SIG-M5 treated with dmso at 0.1 percent for 504 hours (cell line): ENCODE measurements at regions not wholly inside any gene's neighbourhood (a gene's known extent, or its start where the extent isn't known, plus 50 kb on each side); places are given as distances from the start of the nearest gene placed in this dataset.
"Not testable (repeated sequence)": the region's sequence is repeated elsewhere in the genome, so short reads cannot be mapped to it uniquely, and the experiment has no call there.

Experiments
- DNase-seq: peaks from one replicate; lab custom pipeline; 2025; ENCODE audit not compliant: unreplicated experiment; lab: John Stamatoyannopoulos, UW

DNA sequence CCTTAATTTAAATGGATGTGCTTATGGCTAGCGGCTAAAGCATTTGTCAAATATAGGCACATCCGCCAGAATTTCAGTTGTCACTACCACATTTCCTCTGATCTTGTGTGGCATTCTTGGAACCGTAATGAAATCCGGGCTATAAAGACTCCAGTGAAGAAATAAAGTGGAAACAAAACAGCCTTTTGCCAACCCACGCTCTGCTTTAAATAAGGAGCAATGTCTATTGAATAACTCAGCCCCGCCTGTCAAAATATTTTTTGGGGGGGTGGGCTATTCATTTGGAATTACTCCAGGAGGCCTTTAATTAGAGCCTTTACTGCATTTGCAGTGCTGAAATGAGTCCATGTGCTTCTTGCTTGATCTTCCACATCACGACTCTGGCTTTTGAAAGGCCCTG lies 179.6 kb upstream of the RPH3A start:
- no peak for DNase-seq

DNA sequence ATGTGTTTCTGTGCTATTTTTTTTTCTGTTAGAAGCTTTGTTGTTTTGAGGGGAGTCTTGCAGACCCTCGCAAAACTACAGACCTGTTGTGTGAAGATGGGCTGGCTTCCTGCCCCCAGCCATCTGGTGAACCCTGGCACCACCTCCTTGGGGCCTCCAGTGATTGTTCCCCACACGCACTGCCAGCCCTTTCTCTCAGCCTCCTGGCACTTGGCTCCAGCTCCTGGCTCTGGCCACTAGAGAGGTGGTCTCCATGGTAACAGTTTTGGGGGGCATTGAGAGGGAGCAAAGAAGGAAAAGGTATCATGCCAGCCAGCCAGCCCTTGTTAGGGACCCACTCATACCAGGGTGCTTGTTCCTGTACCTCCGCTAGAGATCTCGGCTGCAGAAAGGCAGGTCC lies 176.4 kb upstream of the RPH3A start:
- DNase-seq, result no peak

DNA sequence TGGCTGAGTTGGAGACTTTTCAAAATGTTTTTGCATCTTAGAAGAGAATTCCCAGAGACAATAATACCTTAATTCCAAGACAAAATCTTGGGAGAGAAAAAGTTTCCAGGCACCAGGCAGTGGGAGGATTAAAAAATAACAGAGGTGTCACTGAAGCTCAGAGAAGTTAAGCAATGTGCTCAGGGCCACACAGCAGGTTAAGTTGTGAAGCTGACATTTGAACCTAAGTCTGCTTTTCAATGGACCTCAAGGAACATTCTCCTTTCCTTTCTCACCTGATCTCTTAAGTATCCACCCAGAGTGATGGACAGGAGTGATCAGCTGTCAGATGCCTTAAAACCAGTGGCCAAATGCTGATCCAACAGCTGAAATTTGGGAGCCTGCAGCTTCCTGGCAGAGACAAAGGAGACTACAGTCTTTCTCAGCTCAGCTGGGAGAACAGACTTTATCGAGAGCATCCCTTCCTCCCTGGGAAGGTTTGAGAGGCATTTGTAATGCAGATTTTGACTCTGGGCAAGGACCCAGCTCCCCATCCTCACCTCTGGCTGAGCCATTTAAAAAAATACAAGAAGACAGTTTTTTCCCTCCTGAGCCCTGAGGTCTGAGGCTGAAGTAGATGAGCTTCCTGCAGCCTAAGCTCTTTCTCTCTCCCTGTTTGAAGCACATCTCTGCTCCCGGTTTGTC lies 174.9 kb upstream of the RPH3A start:
- DNase-seq, result no peak

DNA sequence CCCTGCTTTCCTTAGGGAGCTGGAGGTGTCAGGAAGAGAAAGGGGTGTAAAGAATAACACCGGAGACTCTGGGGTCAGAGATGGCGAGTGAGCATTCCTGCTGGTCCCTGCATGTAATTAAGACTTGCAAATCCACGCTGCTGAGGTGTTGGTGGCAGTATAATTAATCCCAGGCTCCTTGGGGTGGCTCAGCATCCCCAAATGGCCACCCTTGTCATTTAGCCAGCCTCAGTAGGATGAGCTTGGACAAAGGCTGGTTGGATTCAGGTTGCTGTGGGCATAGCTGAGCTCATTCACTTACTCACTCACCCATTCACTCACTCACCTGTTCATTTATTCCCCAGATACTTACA lies 174.4 kb upstream of the RPH3A start:
- no peak for DNase-seq

DNA sequence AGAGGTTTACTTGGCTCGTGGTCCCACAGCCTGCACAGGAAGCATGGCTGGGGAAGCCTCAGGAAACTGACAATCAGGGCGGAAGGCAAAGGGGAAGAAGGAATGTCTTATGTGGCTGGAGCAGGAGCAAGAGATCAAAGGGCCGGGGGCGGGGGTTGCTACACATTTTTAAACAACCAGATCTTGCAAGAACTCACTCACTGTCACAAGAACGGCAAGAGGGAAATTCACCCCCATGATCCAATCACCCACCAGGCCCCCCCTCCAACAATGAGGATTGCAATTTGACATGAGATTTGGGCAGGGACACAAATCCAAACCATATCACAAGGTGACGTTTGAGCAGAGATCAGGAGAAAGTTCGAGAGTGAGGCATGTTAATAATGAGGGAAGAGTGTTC lies 163.7 kb upstream of the RPH3A start:
- DNase-seq, result no peak

DNA sequence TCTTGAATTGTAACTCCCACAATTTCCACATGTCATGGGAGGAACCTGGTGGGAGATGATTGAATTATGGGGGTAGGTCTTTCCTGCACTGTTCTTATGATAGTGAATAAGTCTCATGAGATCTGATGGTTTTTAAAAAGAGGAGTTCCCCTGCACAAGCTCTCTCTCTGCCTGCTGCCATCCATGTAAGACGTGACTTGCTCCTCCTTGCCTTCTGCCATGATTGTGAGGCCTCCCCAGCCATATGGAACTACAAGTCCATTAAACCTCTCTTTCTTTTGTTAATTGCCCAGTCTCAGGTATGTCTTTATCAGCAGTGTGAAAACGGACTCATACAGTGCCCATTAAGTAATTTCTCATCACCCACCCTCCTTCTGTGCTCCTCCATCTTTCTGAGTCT lies 159.6 kb upstream of the RPH3A start:
- DNase-seq, result not testable (repeated sequence)

DNA sequence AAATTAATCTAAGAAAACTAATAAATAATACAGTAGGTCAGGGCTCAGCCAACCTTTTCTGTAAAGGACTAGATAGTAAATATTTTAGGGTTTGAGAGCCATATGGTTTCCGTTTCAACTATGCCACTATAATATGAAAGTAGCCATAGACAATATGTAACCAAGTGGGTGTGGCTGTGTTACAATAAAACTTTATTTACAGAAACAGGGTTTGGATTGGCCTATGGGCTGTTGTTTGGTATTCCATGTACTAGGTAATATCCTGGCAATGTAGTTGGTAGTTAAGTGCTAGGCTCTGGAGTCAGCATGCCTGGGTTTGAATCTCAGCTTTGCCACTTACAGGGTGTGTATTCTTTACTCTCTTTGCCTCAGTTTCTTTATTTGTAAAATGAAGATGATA lies 156.5 kb upstream of the RPH3A start:
- no peak for DNase-seq

DNA sequence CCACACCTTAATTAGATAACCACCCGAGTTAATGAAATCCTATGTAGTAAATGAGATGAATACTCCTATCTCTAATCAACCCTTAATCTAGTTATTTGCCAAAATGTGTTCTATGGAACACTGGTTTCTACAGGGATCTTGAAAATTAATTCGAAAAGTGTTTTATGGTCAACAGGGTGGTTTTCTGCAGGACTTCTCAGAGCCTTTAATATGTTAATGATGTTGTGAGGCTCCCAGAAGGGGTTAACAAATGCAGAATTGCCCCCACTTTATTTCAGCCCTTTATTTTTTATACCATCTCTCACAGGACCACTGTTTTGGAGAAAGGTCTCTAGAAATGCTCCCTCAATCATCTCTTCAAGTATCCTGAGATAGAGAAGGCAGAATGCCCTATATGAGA lies 153.1 kb upstream of the RPH3A start:
- no peak for DNase-seq

DNA sequence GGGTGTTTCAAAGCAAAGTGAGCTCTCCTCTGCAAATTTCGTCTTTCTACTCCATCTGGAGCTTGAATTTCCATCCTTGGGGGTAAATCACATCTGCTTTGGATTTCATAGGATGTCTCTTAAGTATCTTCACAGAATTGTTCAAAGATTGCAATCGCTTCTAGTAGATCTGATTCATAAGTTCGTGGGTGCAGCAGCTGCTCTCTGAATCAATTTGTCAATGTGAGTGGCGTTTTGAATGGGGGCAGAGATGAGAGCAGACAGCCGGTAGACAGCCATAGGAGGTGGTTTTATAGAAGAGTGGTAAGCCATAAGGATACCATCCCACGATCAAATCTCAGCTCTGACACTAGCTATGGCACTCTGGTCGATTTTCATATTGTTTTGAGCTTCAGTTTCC lies 146.0 kb upstream of the RPH3A start:
- no peak for DNase-seq

DNA sequence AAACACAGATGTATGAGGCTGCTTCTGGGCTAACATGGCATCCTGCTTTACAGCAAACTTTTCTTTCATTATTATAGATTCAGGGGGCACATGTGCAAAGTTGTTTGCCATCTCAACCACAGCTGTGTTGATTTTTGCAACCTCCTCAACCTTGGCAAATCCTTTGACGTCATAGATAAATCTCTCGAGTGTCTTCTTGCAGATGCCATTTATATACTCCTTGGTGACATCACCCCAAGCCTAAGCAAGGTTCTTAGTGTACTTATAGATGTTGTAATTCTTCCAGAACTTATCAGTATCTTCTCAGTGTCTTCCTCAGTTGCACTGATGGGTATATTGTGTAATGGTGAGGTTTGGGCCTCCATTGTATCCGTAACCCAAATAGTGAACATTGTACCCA lies 135.4 kb upstream of the RPH3A start:
- no peak for DNase-seq

DNA sequence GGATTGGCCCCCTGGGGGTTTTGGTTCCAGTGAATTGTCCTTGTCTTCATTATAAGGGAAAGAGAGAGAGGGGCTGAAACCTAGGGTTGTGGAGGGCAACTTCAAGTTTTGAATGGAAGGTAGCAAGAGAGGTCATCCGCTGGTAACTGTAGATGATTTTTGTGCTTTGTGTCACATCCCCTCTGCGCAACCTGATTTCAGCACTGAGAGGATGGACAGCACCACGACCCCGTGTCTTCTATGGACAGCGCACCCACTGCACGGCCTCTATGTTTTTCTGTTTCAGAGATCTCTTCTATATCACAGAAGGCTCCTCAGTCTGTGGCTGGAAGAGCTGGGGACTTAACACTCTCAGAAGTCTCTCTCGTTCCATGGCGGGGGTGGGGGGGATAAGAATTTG lies 127.0 kb upstream of the RPH3A start:
- DNase-seq, result no peak

DNA sequence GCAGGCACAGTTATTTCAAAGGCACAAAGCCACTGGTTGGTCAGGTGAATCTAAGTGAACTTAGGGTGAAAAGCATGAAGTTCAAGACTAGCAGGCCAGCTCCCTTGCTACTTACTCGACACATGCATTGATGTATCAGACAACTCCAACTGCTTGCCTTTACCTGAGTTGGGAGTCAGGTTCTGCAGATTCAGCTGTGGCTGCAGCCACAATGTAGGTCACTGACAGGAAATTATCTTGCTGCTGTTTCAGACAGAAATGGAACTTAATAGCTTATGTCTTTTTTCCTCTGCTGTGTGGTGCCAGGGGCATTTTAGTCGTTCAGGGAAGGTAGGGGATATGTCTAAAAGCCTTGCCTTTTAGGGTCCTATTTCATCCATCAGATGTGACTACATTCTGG lies 125.6 kb upstream of the RPH3A start:
- DNase-seq, result no peak

DNA sequence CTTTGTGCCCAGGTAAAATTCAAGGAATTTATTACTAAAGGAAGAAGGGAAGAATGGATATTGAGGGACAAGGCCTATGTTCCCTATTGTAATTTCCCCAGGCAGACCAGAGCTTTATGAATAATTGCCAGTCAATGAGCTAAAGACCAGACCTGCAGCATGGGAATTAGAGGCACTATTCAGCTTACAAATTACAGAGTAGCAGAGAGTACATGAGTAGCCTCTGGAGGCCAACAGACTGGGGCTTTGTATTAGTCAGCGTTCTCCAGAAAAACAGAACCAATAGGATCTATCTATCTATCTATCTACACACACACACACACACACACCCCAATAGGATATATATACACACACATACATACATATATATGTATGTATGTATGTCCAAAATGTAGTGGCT lies 120.0 kb upstream of the RPH3A start:
- DNase-seq, result no peak

DNA sequence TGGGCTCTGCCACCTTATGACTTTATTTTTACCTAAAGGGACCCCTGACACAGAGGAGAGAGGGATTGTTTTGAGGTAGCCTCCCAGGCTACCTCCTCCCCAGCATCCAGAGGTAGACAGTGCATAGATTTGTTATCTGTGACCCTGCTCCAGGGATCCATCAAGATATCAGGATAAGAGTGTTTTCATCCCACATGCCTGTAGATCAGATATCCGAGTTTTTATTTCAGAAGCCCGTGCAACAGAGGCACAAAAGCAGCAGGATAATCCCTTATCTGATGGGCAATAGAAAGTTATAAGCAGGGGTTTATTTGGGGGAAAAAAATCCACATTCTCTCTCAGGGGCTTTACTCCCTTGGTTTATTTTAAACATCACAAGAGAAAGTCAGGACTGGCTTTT lies 117.0 kb upstream of the RPH3A start:
- DNase-seq, result no peak

DNA sequence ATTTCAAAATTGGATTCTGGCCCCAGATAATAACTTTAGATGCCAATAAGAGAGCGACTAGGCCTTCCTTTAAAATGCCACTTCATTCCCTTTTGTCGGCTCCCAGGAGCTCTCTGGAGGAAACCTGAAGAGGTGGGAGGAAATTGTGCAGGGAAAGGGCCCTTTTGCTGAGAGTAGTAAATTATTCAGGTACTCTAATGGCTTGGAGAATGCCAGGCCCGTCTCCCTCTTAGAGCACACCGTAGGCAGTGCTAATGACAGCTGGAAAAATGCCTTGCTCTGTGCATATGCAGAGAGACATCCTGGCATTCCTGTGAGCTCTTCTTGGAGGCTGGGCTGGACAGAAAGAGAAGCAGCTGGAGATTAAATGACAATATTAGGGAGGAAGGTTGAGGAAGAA lies 115.0 kb upstream of the RPH3A start:
- DNase-seq, result no peak

DNA sequence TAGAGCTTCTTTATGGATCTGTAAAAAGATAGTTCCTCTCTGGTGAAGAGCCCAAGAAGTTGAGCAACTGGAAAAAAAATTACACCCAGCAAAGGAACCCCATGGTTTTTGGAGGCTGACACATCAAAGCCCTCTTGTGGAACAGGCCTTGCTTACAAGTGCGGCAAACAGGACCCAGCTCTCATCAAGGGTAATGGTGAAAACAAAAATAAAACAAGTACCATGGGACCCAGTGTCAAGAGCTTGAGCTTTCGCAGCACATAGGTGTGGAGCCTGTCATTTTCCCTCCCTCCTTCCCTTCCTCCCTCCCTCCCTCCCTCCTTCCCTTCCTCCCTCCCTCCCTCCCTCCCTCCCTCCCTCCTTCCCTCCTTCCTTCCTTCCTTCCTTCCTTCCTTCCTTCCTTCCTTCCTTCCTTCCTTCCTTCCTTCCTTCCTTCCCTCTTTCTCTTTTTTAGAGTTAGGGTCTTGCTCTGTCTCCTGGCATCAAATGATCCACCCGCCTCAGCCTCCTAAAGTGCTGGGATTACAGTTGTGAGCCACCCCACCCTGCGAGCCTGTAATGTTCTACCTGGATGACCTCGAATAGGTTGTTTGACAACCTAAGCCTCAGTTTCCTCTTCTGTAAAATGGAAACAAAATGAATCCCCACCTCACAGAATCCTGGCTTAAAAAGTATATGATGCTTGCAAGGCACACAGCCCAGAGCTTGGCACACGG lies 114.3 kb upstream of the RPH3A start:
- no peak for DNase-seq

DNA sequence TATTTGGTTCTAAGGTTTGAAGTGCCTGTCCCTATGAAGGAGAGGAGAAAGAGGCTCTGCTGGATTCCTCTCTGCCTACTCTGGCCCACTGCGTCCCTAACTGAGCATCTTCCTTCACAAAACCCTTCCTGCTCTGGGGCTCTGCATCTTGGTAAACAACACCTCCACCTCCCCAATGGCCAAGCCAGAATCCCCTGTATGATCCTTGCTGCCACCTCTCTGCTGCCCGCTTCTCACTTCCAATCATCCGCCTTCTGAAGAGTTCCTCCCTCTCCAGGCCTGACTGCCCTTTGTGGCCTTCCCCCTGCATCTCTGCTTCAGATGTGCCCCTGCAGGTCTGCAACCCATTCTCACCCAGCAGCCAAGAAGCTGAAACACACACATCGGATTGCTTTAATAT lies 110.6 kb upstream of the RPH3A start:
- no peak for DNase-seq

DNA sequence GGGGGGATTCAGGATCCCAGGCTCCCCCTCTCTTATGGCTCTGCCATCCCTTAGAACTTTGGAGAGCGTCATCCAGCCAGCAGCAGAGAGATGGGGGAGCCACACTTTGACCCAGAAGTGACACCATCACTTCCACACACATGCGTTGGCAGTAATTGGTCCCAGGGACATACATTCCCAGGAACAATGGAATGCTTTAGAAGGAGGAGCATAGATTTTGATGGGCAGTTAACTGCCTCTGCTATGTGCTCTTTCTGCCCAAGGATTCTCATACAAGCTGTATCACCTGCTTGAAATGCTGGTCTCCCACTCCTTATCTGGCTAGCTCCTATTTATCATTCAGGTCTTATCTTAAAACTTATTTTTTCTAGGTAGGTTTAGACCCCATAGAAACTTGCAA lies 109.0 kb upstream of the RPH3A start:
- no peak for DNase-seq

DNA sequence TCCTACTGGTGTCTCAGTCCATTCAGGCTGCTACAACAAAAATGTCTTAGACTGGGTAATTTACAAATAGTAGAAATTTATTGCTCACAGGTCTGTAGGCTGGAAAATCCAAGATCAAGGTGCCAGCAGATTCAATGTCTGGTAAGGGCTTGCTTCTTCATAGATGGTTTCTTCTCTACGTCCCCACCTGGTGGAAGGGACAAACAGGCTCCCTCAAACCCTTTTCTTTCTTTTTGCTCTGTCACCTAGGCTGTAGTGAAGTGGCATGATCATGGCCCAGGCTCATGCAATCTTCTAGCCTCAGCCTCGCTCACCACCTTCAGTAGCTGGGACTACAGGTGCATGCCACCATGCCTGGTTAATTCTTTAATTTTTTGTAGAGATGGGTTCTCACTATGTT lies 106.8 kb upstream of the RPH3A start:
- DNase-seq, result no peak

DNA sequence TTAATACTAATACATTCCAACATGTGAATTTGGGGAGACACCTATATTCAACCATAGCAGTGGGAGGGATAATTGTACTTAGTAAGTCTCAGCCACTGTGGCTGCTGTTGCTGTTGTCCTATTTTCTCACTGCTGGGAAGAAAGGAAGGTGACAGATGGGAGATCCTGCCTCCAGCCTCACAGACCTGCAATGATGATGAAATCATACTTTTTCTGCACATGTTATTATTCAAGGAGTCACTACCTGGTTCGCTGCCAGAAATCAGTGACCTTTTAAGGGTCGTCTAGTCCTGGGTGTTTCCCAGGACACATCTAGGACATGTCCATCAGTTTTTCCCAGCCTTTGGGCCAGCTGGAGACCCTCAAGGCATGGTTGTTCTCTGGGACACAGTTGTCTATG lies 106.2 kb upstream of the RPH3A start:
- DNase-seq, result no peak

DNA sequence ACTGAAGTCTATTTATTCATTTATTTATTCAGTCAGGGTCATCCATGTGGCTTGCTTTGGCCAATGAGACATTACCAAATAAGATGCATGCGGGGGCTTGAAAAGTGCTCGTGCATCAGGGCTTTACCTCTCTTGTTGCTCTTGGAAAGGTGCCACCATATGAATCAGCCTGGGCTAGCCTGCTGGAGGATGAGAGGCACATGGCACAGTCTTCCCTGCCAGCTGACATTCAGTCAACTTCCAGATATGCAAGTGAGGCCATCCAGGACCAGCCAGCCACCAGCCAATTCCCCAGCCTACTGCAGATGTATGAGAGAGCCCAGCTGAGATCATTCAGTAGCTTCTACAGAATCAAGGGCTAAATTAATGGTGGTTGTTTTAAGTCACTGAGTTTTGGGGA lies 105.2 kb upstream of the RPH3A start:
- DNase-seq, result no peak

DNA sequence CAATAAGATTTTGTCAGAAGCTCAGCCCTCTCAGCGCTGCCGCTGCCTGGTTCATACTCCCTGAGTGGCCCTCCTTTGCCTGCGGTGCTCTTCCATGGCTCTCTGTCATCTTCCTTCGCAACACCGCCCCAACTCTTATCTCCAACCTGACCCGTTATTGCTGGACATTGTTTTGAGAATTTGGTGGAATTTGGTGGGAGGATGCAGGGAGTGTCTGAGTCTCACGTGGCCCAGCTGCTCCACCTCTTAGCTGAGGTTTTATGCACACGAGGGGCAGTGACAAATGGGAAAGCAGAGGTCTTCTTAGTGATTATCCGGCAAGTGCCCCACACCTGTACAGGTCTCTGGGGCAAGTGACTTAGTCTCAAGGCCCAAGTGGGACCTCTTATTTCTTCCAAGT lies 97.5 kb upstream of the RPH3A start:
- DNase-seq, result no peak

DNA sequence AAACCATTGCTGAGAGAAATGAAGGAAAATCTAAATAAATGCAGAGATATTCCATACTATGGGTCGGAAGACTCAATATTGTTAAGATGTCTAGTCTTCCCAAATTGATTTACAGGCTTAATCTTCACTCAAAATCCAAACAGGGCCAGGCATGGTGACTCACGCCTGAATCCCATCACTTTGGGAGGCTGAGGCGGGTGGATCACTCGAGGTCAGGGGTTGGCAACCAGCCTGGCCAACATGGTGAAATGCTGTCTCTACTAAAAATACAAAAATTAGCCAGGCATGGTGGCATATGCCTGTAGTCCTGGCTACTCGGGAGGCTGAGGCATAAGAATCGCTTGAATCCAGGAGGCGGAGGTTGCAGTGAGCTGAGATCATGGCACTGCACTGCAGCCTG lies 94.1 kb upstream of the RPH3A start:
- DNase-seq, result not testable (repeated sequence)
